GM20000 (cell line): ENCODE measurements at regions not wholly inside any gene's neighbourhood (a gene's known extent, or its start where the extent isn't known, plus 50 kb on each side); places are given as distances from the start of the nearest gene placed in this dataset.

ENCODE experiments used
- DNase-seq: peaks from one replicate; pipeline ENCODE4 v3.0.0; 2012; ENCODE audit warnings: low spot score
- CTCF ChIP-seq: IDR thresholded peaks from 2 replicates; pipeline ENCODE4 v1.5.1; 2012; ENCODE audit warnings: mild to moderate bottlenecking, control low read depth; ENCODE audit errors: extremely low read depth, missing control alignments

GRCh38 chr20:23136893-23137745 is 51.0 kb upstream of the CD93 start:
- TF ChIP-seq CTCF: no peak
- DNase-seq: no peak

DNA sequence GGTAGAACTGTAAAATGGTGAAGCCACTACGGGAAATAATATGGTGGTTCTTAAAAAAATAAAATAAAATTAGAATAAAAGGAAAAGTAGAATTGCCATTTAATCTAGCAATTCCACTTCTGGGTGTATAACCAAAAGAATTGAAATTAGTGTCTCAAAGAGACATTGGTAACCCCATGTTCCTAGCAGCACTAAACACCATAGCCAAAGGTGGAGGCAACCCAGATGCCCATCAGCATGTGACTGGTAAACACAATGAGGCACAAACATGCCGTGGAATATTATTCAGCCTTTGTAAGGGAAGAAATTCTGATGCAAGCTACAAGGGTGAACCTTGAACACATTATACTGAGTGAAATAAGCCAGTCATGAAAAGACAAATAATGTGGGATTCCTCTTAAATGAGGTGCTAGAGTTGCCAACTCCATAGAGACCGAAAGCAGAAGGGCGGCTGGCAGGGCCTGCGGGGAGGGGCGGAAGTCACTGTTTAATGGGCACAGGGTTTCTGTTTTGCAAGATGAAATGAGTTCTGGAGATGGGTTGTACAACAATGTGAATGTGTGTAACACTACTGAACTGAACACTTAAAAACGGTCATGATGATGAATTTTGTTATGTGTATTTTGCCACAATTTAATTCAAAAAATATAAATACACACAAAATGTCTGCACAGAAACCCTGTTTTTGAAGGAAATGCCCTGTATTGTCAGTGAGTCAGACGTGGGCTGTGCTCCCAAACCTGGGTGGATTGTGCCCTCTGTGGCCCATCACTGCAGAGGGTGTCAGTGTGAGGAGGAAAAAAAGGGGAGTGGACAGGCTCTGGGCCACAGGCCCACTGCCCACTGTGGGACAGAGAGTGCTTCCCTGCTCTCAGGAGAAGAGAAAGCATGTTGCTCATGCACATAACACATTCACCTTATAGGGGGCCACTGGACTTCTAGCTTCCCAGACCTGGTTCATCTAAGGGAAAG is 49.6 kb upstream of the CD93 start:
- no peak for TF ChIP-seq CTCF
- DNase-seq: no peak
